NB4 (cell line): ENCODE measurements at regions not wholly inside any gene's neighbourhood (a gene's known extent, or its start where the extent isn't known, plus 50 kb on each side); places are given as distances from the start of the nearest gene placed in this dataset.

Source experiments
- DNase-seq: peaks from one replicate; pipeline ENCODE4 v3.0.0; 2010; ENCODE audit warnings: low read depth
- H3K4me3 ChIP-seq: one replicate; pipeline ENCODE4 v1.5.1; 2011; ENCODE audit warnings: mild to moderate bottlenecking, low read depth, low read length, moderate library complexity
- CTCF ChIP-seq: IDR thresholded peaks from one replicate; pipeline ENCODE4 v1.5.1; 2012; ENCODE audit warnings: low read depth, low read length
- MAX ChIP-seq: IDR thresholded peaks from 2 replicates; pipeline ENCODE4 v1.6.1; 2011; ENCODE audit warnings: low read depth, low read length
- MYC ChIP-seq: IDR thresholded peaks from 2 replicates; pipeline ENCODE4 v1.6.1; 2011; ENCODE audit warnings: low read depth, low read length
- POLR2A ChIP-seq: IDR thresholded peaks from 2 replicates; pipeline ENCODE4 v1.6.1; 2011; ENCODE audit warnings: mild to moderate bottlenecking; ENCODE audit not compliant: insufficient read length; ENCODE audit errors: extremely low read depth

GRCh38 chrX:8025705-8026104 lies 98.5 kb upstream of the PNPLA4 start:
- DNase-seq: no peak
- H3K4me3 ChIP-seq: no peak overlapping the region
- no peak for TF ChIP-seq MAX
- TF ChIP-seq POLR2A: no peak
- TF ChIP-seq MYC: no peak
- no peak for TF ChIP-seq CTCF

- no peak for TF ChIP-seq CTCF
- no peak for TF ChIP-seq MAX
- no peak for TF ChIP-seq POLR2A
- TF ChIP-seq MYC: no peak
- no peak for DNase-seq
- H3K4me3 ChIP-seq: no peak overlapping the region
Observed at GRCh38 chrX:8018934-8019333, 91.7 kb upstream of the PNPLA4 start.

- no peak for TF ChIP-seq CTCF
- no peak for TF ChIP-seq POLR2A
- no peak for TF ChIP-seq MYC
- no peak for TF ChIP-seq MAX
- DNase-seq: no peak
- H3K4me3 ChIP-seq: no peak overlapping the region
Observed at GRCh38 chrX:8010105-8010504, 82.9 kb upstream of the PNPLA4 start.

- no peak for DNase-seq
- TF ChIP-seq MYC: no peak
- no peak for TF ChIP-seq CTCF
- TF ChIP-seq POLR2A: no peak
- no peak for TF ChIP-seq MAX
- no peak overlapping the region for H3K4me3 ChIP-seq
Observed at GRCh38 chrX:8005678-8006347, 78.6 kb upstream of the PNPLA4 start.

GRCh38 chrX:8003147-8003883 lies 76.1 kb upstream of the PNPLA4 start:
- no peak for DNase-seq
- TF ChIP-seq MAX (no peak), CTCF (no peak), MYC (no peak)
- H3K4me3 ChIP-seq: no peak overlapping the region
